ENCODE measurements at regions not wholly inside any gene's neighbourhood (a gene's known extent, or its start where the extent isn't known, plus 50 kb on each side); places are given as distances from the start of the nearest gene placed in this dataset.

DNA sequence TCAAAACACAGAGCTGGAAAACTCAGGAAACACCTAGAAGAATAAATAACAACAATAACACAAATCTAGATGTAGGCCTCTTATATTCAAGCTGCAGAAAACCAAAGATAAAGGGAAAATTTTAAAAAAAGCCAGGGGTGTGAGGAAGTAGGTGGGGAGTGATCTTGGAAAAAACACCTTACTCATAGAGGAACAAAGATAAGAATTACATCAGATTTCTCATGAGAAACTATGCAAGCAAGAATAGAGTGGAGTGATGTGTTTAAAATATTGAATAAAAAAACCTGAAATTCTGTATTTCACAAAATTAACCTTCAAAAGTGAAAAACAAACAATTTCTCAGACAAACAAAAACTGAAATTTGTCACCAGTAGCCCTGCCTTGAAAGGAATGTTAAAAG lies 265.5 kb upstream of the RGS18 start:
- Histone ChIP-seq H3K27ac (no peak overlapping the region), H3K9me3 (no peaks in the 10 kb centered on the region), H3K36me3 (no peaks in the 10 kb centered on the region), H3K9ac (ENCODE audit: low read depth in 2 of 2, low read length in 2 of 2) (no peak overlapping the region), H3K27me3 (no peaks in the 10 kb centered on the region), H3K4me1 (no peaks in the 10 kb centered on the region), H3K4me3 (no peak overlapping the region)
- no peak for DNase-seq
- intact Hi-C loops (cut with DNase I), result no loop called here
- TF ChIP-seq CTCF (IDR thresholded peaks at IDR 0.05), result no peak

DNA sequence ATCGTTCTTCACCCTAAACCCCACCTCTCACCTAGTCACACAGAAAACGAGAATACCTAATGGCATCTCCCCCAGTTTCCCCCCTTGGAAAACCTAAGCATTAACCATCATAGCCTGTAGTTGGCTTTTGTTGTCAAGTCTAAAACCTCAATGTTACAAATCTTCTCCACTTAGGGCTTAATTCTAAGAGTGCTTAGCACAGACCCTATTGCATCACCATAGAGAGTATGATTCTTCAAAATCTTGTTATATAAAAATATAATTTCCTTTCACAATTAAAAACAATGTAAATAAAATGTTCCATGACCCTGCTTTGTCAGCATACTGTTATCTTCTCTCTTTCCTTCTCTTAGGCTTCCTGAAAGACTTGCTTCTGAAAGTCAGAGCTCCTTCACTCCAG lies 263.2 kb upstream of the RGS18 start:
- no peak overlapping the region for H3K4me3 ChIP-seq
- no peaks in the 10 kb centered on the region for H3K36me3 ChIP-seq
- H3K4me1 ChIP-seq, result no peaks in the 10 kb centered on the region

DNA sequence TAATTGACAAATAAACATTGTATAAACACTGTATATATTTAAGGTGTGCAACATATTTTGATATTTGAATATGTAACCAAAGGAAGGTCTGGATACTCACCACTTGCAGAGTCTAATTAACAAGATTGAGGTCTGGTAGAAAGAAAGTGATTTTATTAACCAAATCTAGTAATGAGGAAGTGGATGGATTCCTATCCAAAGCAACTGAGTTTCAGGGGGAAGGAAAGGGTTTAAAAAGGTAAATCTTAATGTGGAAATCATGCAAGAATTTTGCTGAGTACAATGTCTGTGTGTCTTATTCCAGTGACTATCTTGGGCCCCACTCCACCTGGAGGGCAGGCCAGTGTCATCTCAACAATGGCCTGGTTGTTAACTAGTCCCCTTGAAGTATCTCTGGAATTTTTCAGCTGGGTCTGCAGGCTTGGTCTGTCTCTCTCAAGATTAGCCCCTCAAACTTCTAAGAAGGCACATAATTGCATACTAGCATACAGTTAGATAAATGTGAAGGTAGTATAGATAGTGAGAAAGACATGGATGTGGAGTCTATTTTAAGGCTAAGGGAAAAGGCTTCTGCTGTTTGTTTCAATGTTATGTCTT lies 262.7 kb upstream of the RGS18 start:
- Histone ChIP-seq H3K4me1 (no peaks in the 10 kb centered on the region), H3K9me3 (no peaks in the 10 kb centered on the region), H3K27ac (no peak overlapping the region), H3K36me3 (no peaks in the 10 kb centered on the region), H3K9ac (ENCODE audit: low read depth in 2 of 2, low read length in 2 of 2) (no peak overlapping the region), H3K27me3 (no peaks in the 10 kb centered on the region), H3K4me3 (no peak overlapping the region)
- no peak for DNase-seq
- TF ChIP-seq CTCF (IDR thresholded peaks at IDR 0.05), result no peak
- intact Hi-C loops (cut with DNase I), result no loop called here

More for the DNA sequence above, 263.2 kb upstream of the RGS18 start:
- no peak overlapping the region for H3K9ac ChIP-seq (ENCODE audit: low read depth in 2 of 2, low read length in 2 of 2)
- no peak for TF ChIP-seq CTCF (IDR thresholded peaks at IDR 0.05)
- no peak for DNase-seq
- H3K27me3 ChIP-seq, result no peaks in the 10 kb centered on the region
- no peaks in the 10 kb centered on the region for H3K9me3 ChIP-seq
- intact Hi-C loops (cut with DNase I), result no loop called here
- no peak overlapping the region for H3K27ac ChIP-seq

GRCh38 chr1:191897134-191897533 lies 261.1 kb upstream of the RGS18 start:
- Histone ChIP-seq H3K9me3 (no peaks in the 10 kb centered on the region), H3K27me3 (no peaks in the 10 kb centered on the region), H3K27ac (no peak overlapping the region), H3K4me3 (no peak overlapping the region), H3K36me3 (no peaks in the 10 kb centered on the region), H3K9ac (ENCODE audit: low read depth in 2 of 2, low read length in 2 of 2) (no peak overlapping the region), H3K4me1 (no peaks in the 10 kb centered on the region)
- intact Hi-C loops (cut with DNase I), result no loop called here
- no peak for TF ChIP-seq CTCF (IDR thresholded peaks at IDR 0.05)
- no peak for DNase-seq

- no peak for DNase-seq
- no peaks in the 10 kb centered on the region for H3K27me3 ChIP-seq
- H3K36me3 ChIP-seq, result no peaks in the 10 kb centered on the region
- no peaks in the 10 kb centered on the region for H3K9me3 ChIP-seq
- no peak for TF ChIP-seq CTCF (IDR thresholded peaks at IDR 0.05)
- H3K4me1 ChIP-seq, result no peaks in the 10 kb centered on the region
- no peak overlapping the region for H3K4me3 ChIP-seq
- no peak overlapping the region for H3K27ac ChIP-seq
- H3K9ac ChIP-seq (ENCODE audit: low read depth in 2 of 2, low read length in 2 of 2), result no peak overlapping the region
- intact Hi-C loops (cut with DNase I), result no loop called here
These were observed 256.6 kb upstream of the RGS18 start for GRCh38 chr1:191901651-191902050.

Data from colonic mucosa (tissue), 4 donors.